NCI-H128 (cell line): ENCODE measurements at regions not wholly inside any gene's neighbourhood (a gene's known extent, or its start where the extent isn't known, plus 50 kb on each side); places are given as distances from the start of the nearest gene placed in this dataset.

Experiments
- DNase-seq: peaks from one replicate; lab custom pipeline; 2025; ENCODE audit not compliant: unreplicated experiment; lab: John Stamatoyannopoulos, UW

GRCh38 chr18:60554967-60555366 is 182.4 kb upstream of the MC4R start:
- DNase-seq: no peak

GRCh38 chr18:60555625-60556024 is 183.1 kb upstream of the MC4R start:
- DNase-seq: no peak

DNA sequence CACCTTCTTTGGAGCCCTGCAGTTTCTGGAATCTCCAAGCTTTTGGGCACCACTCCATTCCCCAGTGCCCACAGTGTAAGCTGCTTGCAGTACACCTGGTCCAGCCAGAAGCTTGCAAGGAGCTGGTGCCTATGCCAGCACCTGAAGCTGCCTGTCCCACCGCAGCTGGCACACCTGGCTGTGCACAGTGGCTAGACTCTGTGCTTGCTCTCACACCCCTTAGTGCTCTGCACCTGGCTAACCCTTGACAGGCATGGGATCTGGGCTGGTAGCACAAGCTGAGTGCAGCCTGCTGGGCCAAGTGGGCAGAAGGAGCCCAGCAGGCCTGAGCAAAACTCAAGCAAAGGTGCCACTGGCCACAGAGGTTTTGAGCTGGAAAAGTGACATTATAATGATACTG is 183.8 kb upstream of the MC4R start:
- no peak for DNase-seq

DNA sequence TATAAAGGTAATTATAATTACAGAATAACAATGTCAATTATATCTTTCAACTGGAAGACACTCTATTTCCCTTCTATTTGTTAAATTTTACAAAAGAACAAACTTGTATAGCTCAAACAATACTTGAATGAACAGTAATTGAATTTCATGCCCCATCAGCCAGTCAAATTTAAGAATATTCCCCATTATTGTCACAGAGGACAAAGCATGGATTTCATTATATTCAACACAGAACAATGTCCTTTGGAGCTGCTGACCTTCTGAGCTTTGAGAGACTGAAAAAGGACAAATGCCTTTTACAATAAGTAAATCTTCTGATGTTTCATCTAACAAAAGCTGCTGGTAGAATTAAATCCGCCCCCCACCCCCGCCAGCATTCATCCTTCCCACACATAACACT is 187.5 kb upstream of the MC4R start:
- DNase-seq: no peak

GRCh38 chr18:60563082-60563481 is 190.5 kb upstream of the MC4R start:
- DNase-seq: no peak

GRCh38 chr18:60568220-60568619 is 195.6 kb upstream of the MC4R start:
- no peak for DNase-seq

GRCh38 chr18:60570172-60570571 is 197.6 kb upstream of the MC4R start:
- no peak for DNase-seq

- DNase-seq: no peak
Observed at GRCh38 chr18:60577457-60577856, 204.9 kb upstream of the MC4R start.

- no peak for DNase-seq
Observed at GRCh38 chr18:60585670-60586069, 213.1 kb upstream of the MC4R start.

- DNase-seq: no peak
Observed at GRCh38 chr18:60593249-60593648, 220.7 kb upstream of the MC4R start.

GRCh38 chr18:60596928-60597327 is 224.4 kb upstream of the MC4R start:
- DNase-seq: no peak

DNA sequence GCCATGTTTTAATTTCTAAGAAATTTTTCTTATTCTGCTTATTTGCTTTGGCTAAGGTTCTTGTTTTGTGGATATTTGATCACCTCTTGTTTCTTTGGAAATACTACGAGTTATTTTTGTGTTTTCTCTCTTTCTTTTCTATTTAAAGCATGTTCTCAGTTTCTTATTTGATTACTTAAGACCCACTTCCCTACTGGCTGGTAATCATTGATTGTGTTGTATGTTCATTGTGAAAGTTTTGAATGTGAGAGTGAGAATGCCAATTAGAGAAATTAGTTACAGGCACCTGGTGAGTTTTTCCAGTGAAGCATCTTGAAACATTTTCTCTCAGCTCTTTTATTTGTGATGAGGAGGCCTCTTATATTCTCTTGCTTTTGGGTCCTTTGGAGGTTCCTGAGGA is 226.7 kb upstream of the MC4R start:
- no peak for DNase-seq

DNA sequence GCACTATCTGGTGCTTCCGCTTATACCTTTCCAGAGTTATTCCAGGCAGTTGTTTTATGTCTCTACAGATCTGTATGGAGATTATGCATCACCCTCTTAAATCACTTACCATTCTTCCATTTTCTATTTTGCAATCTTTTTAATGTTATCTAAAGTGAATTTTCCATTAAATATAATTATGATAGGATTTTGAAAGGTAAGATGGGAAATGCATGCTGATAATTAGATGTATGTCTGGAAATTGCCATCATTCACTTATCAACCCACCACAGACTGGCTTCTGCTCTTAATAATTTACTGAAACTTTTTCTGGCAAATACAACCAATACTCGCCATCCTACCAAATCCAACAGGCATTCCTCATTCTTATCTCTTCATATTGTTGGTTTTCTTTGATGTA is 227.4 kb upstream of the MC4R start:
- DNase-seq: no peak

- no peak for DNase-seq
Observed at GRCh38 chr18:60601249-60601648, 228.7 kb upstream of the MC4R start.

DNA sequence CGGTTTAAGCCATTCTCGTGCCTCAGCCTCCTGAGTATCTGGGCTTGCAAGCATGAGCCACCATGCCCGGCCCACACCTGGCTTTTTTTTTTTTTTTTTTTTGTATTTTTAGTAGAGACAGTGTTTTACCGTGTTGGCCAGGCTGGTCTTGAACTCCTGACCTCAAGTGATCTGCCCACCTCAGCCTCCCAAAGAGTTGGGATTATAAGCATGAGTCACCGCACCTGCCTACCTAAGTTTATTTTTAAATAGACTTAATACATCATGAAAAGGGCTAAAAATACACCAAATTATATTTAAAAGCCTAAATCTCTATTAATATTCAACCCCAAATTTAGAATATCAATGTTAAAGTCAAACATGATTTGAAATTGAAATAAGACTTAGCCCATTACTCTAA is 250.8 kb upstream of the MC4R start:
- DNase-seq: no peak

DNA sequence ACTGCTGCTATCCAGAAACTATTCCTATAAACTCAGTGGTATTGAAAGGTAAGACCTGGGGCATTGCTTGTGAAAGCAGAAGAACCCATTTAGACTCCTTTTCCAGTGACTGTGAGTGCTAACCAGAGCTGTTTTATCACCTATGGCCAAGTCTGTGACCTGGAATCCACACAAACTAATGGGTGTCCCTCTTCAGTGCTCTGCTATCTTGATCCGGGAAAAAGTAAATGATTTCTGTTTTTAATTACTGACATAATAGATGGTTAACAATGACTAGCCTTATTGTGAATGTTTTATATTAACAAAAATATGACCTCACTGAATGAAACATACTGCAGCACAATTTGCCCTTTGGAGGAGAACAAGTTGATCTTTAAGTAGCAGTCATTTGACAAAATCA is 251.6 kb upstream of the MC4R start:
- no peak for DNase-seq

GRCh38 chr18:60639836-60640235 is 267.3 kb upstream of the MC4R start:
- DNase-seq: no peak

DNA sequence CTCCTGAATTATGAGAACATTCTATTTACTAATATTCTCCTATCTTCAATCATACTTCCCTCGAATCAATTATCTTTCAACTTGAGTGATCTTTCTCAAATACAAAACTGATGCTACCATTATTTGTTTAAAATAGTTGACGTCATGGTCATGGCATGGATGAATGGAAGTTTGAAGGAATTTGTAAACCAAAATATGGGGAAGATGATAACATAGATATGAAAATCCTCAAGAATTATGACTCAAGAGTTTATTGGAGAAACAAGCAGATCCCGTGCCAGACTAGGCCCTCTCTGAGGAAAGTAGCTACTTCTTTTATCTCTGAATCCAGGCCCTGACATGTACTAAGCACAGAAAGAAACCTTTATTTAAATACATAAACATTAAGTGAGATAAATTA is 270.4 kb upstream of the MC4R start:
- DNase-seq: no peak

- DNase-seq: no peak
Observed at GRCh38 chr18:60646725-60647124, 274.1 kb upstream of the MC4R start.

DNA sequence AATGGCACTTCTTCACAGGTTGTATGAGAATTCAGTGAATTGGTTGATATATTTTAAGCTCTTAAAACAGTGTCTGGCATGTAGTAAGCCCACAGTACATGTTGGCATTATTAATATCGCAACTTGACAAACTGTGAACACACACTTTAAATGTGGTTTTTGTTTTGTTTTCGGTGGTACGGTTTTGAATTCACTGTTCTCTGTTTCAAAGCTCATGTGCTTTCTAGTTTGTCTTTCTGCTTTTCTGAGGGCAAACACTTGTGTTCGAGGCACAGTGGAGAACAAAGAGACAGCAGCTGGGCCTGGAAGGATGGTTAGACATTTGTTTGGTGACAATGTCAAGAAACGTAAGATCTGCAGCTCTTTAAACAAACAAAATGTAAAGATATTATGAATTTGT is 276.5 kb upstream of the MC4R start:
- no peak for DNase-seq

- DNase-seq: no peak
Observed at GRCh38 chr18:60649842-60650536, 277.4 kb upstream of the MC4R start.

- DNase-seq: no peak
Observed at GRCh38 chr18:60654298-60654697, 281.7 kb upstream of the MC4R start.

GRCh38 chr18:60656553-60656952 is 284.0 kb upstream of the MC4R start:
- DNase-seq: no peak

GRCh38 chr18:60662491-60662890 is 289.9 kb upstream of the MC4R start:
- DNase-seq: no peak
